HG02678 (cell line): ENCODE measurements at regions not wholly inside any gene's neighbourhood (a gene's known extent, or its start where the extent isn't known, plus 50 kb on each side); places are given as distances from the start of the nearest gene placed in this dataset.

Experiments used
- ATAC-seq: cut with Tn5 transposase; IDR thresholded peaks from one replicate; pipeline ENCODE4 v1.9.1; 2021; ENCODE audit warnings: mild to moderate bottlenecking, moderate library complexity; ENCODE audit not compliant: unreplicated experiment

DNA sequence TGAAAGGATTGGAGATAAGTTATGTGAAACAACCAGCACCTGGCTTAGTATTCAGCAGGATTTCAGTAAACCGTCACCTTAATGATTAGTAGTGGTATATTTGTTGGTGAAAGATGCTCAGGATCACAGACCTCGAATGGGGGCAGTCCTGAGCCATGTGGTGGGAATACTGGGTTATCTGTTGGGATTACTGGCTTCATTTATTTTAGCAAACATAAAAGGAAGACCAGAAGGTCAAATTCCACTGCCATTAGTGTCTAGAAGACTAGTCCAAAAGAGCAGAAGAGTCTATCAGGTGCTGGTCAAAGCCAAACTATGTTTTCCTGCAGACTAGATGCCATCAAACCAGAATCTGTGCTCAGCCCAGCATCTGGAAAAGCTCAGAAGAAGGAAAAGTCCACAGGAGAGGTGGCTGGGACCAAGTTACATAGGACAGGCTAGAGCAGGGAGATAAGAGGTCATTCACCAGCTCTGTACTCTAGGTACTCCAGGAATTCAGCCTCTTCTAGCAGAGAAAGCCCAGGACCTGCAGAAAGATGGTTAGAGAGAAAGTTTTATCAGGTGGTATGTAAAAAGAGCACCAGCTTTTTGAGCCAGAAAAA, 343.4 kb downstream of the PLPP3 start:
- no peak for ATAC-seq

- no peak for ATAC-seq
Measured at GRCh38 chr1:56229186-56229585, 350.2 kb downstream of the PLPP3 start.

- no peak for ATAC-seq
Measured at GRCh38 chr1:56227886-56228285, 351.5 kb downstream of the PLPP3 start.

GRCh38 chr1:56227401-56227800, 352.0 kb downstream of the PLPP3 start:
- no peak for ATAC-seq

DNA sequence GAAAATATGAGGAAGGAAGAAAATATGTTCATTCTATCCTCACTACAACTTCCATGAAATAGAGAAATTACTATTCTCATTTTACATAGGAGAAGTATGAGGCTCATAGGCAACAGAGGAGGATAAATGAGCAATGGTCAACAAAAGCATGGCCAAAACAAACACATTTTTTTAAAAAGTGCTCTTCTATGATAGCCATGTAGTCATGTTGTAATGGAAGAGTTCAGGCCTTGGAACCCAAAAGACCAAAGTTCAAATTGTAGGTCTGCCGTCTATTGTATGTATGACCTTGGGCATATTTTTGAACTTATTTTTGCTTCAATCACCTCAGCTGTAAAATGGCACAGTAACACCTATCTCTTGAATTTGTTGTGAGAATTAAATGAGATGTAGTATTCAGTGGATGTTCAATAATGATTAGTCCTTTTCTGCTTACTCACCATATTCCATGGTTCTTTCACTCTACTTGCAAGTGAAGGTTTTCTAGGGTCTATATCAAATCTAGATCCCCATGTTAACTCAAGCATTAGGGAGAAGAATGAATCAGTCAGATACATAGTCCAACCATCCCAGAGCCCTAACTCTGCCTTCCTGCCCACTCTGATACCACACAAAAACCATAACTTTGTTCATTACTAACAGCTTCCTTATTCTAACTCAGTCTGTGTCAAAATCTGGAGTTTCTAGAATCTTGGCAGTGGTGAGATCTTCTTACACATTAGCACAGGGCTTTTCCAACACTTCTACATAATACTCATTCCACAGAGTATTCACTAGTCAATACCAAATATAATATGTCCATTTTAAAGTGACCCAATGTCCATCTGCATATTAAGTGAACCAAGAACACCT, 353.2 kb downstream of the PLPP3 start:
- no peak for ATAC-seq

- ATAC-seq, result no peak
Measured at GRCh38 chr1:56223968-56224367, 355.4 kb downstream of the PLPP3 start.

DNA sequence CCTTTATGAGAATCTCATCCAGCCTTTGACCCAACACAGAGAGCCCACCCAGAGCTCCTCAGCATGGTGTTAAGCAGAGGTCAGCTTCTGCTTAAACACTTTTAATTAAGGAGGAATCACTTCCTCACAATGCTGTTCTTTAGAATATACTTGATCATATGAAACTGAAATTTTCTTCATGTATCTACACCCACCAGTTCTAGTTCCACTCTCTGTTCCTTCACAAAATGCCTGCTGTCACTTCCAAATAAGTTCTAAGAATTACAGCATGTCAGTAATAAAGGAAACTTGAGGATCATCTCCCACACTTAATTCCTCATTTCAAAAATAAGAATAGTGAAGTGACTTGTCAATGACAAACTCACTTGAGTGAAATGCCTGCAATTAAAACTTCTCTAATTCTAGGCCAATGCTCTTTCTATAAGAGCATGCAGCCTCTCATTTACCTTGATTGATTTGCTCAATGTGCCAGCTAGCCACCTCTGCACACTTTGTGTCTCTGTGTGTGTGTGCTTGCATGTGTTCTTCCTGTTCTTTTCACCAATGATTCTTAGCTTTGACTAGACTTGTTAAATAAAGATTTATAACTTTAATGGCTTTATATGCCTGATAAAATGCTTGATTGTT, 356.3 kb downstream of the PLPP3 start:
- no peak for ATAC-seq

GRCh38 chr1:56220021-56220420, 359.3 kb downstream of the PLPP3 start:
- no peak for ATAC-seq

DNA sequence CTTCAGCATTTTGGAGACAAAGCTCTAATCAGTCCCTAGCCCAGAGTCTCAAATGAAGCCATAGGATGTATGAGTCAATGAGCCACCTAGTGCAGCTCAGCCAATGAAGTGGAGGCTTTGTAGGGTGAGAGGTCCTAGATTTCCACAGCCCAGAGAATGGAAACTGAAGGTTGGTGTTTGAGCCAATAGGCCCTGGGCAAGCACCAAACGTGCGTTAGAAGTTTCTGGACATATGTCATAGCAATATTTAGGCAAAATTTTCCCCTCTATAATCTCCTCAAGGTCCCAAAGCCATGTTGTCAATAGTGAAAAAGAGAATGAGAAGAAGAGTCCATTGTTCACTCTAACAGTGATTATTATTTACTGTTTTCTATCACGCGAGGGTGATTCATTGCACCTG, 361.3 kb downstream of the PLPP3 start:
- ATAC-seq, result no peak

- no peak for ATAC-seq
Measured at GRCh38 chr1:56216218-56216617, 363.1 kb downstream of the PLPP3 start.

GRCh38 chr1:56215771-56216170, 363.6 kb downstream of the PLPP3 start:
- no peak for ATAC-seq

- ATAC-seq, result no peak
Measured at GRCh38 chr1:56215086-56215485, 364.3 kb downstream of the PLPP3 start.

DNA sequence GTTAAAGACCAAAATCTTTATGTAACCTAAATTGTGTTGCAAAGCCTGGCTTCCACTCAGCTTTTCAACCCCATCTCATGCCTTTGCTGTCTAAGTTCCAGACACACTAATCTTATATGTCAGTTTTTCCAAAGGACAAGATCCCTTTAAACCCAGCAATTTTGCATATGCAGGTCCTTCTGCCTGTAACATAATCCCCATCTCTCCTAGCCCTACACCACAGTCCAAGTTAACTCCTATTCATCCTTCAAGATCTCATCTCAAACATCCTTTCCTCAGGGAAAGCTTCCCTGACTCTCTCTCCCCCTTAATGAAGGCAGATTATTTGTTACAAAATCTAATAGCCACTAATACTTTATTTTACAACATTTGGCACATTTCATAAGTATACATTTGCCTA, 366.3 kb downstream of the PLPP3 start:
- no peak for ATAC-seq

DNA sequence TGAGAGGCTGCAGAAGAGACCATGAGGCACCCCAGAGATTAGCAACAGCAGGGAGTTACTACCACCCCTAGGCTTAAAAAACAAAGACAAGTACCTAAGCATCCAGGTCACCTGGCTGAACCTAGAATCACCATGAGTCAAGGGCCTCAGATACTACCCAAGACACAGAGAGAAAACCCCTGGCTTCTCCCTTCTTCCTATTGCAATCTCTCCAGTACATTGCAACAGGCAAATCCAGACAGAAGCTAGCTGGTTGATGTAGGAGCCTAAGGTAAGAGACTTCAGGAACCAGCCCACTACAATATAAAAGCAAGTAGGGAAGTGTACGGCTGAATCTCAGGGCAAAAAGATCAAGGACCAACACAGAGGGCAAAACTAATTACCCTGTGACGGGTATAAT, 367.2 kb downstream of the PLPP3 start:
- ATAC-seq, result no peak

DNA sequence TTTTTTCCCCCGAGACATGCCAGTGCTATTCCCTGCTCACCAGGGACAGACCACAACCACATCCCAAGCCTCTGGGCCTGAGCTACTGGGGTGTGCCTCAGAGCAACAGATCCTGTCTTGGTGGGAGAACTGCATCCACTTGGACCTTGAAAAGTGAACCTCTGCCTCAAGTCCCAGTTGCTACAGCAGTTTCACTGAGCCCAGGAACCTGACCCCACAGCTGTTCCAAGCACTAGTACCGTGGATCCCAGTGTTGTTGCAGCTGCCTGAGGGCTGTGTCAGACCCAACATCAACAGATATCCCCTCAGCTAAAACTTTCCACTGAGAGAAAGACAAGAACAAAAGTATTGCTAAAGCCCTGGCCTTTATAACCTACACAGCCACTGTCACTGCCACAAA, 373.0 kb downstream of the PLPP3 start:
- no peak for ATAC-seq

DNA sequence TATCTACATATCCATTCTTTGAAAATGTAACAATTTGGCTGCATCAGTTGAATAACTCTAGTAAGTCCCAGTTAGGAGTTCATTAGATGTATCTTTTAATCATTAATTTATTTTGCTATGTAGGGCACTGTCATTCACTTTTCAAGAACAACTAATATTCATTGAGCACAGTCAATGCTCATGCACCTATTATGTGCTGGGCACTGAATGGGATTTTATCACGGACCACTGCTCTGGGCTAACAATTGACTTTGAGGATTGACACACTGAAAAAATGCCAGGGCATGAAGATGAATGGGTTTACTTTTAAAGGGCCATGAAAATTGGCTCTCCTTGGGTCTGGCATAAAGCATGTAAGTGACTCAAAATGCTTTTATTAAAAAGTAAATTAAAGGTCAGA, 375.2 kb downstream of the PLPP3 start:
- ATAC-seq, result no peak

GRCh38 chr1:56202796-56203492, 376.4 kb downstream of the PLPP3 start:
- no peak for ATAC-seq

DNA sequence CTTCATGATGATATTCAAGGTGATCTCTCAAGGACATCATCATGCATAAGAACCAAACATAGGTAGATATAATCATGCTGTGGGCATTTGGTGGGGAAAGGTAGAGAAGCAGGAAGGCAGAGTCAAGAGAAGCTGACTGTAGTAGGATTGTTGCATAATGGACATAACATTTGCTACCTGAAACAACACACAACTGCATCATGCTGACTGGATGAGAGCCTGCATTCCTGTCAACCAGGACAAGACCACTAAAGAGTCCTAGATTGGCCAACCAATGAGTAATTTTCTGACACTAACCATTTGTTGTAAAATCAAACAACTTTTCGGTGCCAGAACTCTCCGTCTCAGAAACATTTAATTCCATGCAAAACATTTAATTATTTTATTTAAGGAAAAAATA, 377.2 kb downstream of the PLPP3 start:
- no peak for ATAC-seq

DNA sequence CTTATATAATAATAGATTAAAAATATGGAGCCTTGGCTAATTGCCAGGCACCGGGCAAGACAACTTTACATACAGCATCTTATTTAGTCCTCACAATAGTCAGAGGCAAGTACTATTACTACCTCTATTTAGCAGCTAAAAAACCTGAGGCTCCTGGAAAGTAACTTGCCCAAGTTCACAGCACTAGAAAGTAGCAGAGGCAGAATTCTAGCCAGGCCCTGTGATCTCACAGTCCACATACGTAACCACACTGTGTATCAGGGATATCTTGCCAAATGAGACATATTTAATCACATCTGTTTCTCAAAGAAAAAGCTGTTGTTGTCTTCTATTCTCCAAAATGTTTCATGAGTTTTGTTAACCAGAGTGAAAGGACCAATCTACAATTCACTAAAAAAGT, 378.5 kb downstream of the PLPP3 start:
- ATAC-seq, result no peak

- ATAC-seq, result no peak
Measured at GRCh38 chr1:56200442-56200841, 378.9 kb downstream of the PLPP3 start.

DNA sequence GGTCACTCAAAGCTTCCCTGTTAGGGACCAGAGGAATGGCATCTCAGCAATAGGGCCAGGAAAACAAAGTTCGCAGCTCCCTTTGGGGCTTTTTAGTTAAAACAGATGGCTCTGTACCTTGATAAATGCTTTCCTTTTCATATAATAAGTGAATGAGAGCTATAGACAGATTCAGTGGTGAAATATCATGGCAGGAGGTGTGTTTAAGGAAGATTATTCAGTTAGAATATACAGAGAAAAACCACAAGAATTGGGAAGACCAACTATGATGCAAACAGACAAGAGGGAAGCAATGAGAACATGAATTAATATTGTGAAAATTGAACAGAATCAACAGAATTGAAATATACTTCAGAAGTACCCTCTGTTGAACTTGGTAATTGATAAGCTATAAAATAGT, 379.4 kb downstream of the PLPP3 start:
- no peak for ATAC-seq

- no peak for ATAC-seq
Measured at GRCh38 chr1:56199061-56199460, 380.3 kb downstream of the PLPP3 start.
